Stimulated activated CD8-positive, alpha-beta memory T cell treated with anti-CD3 and anti-CD28 coated beads, Interleukin-4, amount 100 ng/mL, for 24 hours (primary cell): ENCODE measurements at regions not wholly inside any gene's neighbourhood (a gene's known extent, or its start where the extent isn't known, plus 50 kb on each side); places are given as distances from the start of the nearest gene placed in this dataset.

Source experiments
- DNase-seq: peaks from one replicate; pipeline ENCODE4 v3.0.0-alpha.2; 2020; ENCODE audit warnings: low read depth

DNA sequence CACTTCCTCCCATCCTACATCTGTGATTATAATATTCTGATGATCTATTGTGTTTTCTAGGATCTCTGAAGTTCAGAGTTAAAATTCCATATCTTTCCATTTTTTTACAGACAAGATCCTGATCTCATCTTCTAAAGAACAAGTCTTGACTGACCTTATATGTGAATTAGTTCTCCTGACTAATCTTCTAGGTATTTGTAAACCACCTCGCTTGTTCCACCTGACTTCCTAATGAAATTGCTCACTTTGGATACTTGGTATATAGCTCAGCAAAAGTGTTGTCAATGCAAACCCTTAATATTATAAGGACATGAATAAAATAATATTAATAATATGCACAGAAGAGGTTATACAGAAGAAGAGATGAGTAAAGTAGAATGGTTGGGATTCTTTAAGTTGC is 68.2 kb upstream of the NR4A3 start:
- DNase-seq: no peak

GRCh38 chr9:99760421-99760820 is 61.3 kb upstream of the NR4A3 start:
- no peak for DNase-seq

- no peak for DNase-seq
Measured at GRCh38 chr9:99762470-99762869, 59.2 kb upstream of the NR4A3 start.
